ENCODE measurements at regions not wholly inside any gene's neighbourhood (a gene's known extent, or its start where the extent isn't known, plus 50 kb on each side); places are given as distances from the start of the nearest gene placed in this dataset.

DNA sequence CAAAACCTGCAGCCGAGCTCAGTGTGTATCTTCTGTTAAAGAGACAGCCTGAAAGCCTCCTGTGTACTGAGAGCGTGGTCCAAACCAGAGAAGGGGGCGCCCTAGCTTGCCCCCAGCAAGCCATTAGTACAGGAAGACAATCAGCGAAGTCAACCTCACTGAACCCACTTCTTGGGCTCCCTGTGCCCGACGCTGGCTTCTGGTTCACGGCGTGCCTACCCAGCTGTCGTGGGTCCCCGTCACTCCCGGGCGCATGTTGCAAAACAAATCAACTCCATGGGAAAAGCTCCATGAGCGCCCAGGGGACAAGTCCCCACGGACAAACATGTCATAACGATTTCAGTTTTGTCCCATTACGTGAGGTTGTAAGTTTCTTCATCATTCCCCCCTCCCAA lies 326.9 kb downstream of the SH3GL2 start (continued):
- no peak for TF ChIP-seq TCF7L2 (IDR thresholded peaks at IDR 0.05; ENCODE audit: borderline replicate concordance, extremely low read depth, insufficient read depth, insufficient read length)
- no peak for TF ChIP-seq FOSL1 (IDR thresholded peaks at IDR 0.05; ENCODE audit: low read depth)
- no peak for TF ChIP-seq EZH2 (IDR thresholded peaks at IDR 0.05)

DNA sequence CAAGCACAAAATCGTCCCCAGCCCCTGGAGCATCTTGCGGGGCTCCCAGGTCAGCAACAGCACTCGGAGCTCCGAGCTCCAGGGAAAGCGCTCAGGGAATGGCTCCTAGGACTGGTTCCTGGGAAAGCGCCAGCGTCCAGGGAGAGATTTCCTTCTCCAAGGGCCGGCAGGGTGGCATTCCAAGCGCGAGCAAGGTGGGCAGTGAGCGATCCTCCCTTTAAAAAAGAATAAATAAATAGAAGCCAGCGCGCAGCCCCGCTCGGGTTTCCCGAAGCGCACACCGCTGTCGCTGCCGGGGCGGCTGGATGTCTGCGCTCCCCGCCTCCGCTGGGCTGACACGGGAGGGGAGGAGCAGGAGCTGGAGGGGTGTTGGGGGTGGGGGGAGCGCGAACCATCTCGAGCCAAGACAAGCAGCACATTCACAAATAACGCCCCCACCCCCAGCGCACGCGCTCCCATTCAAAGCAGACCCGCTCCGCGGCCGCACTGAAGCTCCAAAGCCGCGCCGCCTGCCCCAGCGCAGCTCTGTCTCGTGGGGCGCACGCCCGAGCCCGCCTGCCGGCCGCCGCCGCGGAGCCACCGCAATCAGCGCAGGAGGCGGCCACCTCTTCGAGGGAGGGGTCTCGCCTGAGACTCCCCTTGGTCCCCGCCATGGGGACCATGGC lies 327.4 kb downstream of the SH3GL2 start:
- ATAC-seq (no peak), DNase-seq (ENCODE audit: low read depth, low spot score) (no peak)
- ChIA-PET POLR2A (no interaction called here), CTCF (no interaction called here), RAD21 (ENCODE audit: low non-redundant PET in 1 of 2, low total read pairs in 2 of 2, uncharacterized antibody in 2 of 2, unreplicated experiment in 2 of 2) (no interaction called here)
- H3K4me1 ChIP-seq (ENCODE audit: control insufficient read depth in 1 of 2, insufficient read depth in 2 of 2, low read length in 2 of 2), result no peaks in the 10 kb centered on the region
- H2AFZ ChIP-seq (ENCODE audit: low read depth, low read length, poor library complexity, severe bottlenecking), result no peak overlapping the region
- no peak overlapping the region for H3K27ac ChIP-seq (ENCODE audit: low read depth, low read length)
- intact Hi-C loops (cut with micrococcal nuclease), result no loop called here
- H3K9me3 ChIP-seq (ENCODE audit: control insufficient read depth in 1 of 2, insufficient read depth in 1 of 2, low read depth in 1 of 2, low read length in 2 of 2), result peaks cover 0 to 3% of the 10 kb centered on the region in 2 experiments; a peak in 2 of 4 replicates
- no peaks in the 10 kb centered on the region for H3K9me2 ChIP-seq (ENCODE audit: insufficient read depth)
- H3K79me2 ChIP-seq (ENCODE audit: insufficient read depth, low read length), result no peaks in the 10 kb centered on the region
- no TSS peak for BruUV-seq (replicated peaks)
- no peaks in the 10 kb centered on the region for H4K20me1 ChIP-seq (ENCODE audit: insufficient read depth)
- H3K9ac ChIP-seq (ENCODE audit: low read length), result no peak overlapping the region
- H3K27me3 ChIP-seq (ENCODE audit: insufficient read depth, low read length), result no peaks in the 10 kb centered on the region
- no peak overlapping the region for H3K4me3 ChIP-seq (replicated peaks in 1 of 2; ENCODE audit: low read depth in 1 of 2, low read length in 2 of 2)
- no peaks in the 10 kb centered on the region for H3K36me3 ChIP-seq (ENCODE audit: control insufficient read depth in 1 of 2, insufficient read depth in 2 of 2, low read length in 2 of 2)
- H3K4me2 ChIP-seq (ENCODE audit: low read length), result no peak overlapping the region
- TF ChIP-seq, protein P1, sequence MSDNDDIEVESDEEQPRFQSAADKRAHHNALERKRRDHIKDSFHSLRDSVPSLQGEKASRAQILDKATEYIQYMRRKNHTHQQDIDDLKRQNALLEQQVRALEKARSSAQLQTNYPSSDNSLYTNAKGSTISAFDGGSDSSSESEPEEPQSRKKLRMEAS (IDR thresholded peaks at IDR 0.05), result no peak
- TF ChIP-seq EZH2phosphoT487 (IDR thresholded peaks at IDR 0.05; ENCODE audit: borderline replicate concordance) (no peak), CBX3 (IDR thresholded peaks at IDR 0.05; ENCODE audit: low read depth) (no peak), POLR2A (IDR thresholded peaks at IDR 0.05; ENCODE audit: borderline replicate concordance, extremely low read depth, insufficient read depth, insufficient read length) (no peak), SIN3A (IDR thresholded peaks at IDR 0.05; ENCODE audit: low read depth) (no peak), SRF (IDR thresholded peaks at IDR 0.05; ENCODE audit: low read depth) (no peak), TCF7L2 (IDR thresholded peaks at IDR 0.05; ENCODE audit: borderline replicate concordance, extremely low read depth, insufficient read depth, insufficient read length) (no peak), RAD21 (IDR thresholded peaks at IDR 0.05; ENCODE audit: low read depth) (no peak), EGR1 (IDR thresholded peaks at IDR 0.05; ENCODE audit: low read depth) (no peak), ZNF274 (IDR thresholded peaks at IDR 0.05; ENCODE audit: low read depth, low read length) (no peak), EZH2 (IDR thresholded peaks at IDR 0.05) (no peak), ELF1 (IDR thresholded peaks at IDR 0.05; ENCODE audit: borderline replicate concordance, low read depth) (no peak), SP1 (IDR thresholded peaks at IDR 0.05; ENCODE audit: low read depth) (no peak), POLR2AphosphoS5 (IDR thresholded peaks at IDR 0.05; ENCODE audit: low read depth, low read length) (no peak), ZFX (IDR thresholded peaks at IDR 0.05) (no peak)
- TF ChIP-seq, protein P2, sequence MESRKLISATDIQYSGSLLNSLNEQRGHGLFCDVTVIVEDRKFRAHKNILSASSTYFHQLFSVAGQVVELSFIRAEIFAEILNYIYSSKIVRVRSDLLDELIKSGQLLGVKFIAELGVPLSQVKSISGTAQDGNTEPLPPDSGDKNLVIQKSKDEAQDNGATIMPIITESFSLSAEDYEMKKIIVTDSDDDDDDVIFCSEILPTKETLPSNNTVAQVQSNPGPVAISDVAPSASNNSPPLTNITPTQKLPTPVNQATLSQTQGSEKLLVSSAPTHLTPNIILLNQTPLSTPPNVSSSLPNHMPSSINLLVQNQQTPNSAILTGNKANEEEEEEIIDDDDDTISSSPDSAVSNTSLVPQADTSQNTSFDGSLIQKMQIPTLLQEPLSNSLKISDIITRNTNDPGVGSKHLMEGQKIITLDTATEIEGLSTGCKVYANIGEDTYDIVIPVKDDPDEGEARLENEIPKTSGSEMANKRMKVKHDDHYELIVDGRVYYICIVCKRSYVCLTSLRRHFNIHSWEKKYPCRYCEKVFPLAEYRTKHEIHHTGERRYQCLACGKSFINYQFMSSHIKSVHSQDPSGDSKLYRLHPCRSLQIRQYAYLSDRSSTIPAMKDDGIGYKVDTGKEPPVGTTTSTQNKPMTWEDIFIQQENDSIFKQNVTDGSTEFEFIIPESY (IDR thresholded peaks at IDR 0.05; ENCODE audit: extremely low read depth, insufficient replicate concordance, low read length), result no peak
- TF ChIP-seq, protein P3, sequence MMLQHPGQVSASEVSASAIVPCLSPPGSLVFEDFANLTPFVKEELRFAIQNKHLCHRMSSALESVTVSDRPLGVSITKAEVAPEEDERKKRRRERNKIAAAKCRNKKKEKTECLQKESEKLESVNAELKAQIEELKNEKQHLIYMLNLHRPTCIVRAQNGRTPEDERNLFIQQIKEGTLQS (IDR thresholded peaks at IDR 0.05), result no peak
- TF ChIP-seq, protein P4, sequence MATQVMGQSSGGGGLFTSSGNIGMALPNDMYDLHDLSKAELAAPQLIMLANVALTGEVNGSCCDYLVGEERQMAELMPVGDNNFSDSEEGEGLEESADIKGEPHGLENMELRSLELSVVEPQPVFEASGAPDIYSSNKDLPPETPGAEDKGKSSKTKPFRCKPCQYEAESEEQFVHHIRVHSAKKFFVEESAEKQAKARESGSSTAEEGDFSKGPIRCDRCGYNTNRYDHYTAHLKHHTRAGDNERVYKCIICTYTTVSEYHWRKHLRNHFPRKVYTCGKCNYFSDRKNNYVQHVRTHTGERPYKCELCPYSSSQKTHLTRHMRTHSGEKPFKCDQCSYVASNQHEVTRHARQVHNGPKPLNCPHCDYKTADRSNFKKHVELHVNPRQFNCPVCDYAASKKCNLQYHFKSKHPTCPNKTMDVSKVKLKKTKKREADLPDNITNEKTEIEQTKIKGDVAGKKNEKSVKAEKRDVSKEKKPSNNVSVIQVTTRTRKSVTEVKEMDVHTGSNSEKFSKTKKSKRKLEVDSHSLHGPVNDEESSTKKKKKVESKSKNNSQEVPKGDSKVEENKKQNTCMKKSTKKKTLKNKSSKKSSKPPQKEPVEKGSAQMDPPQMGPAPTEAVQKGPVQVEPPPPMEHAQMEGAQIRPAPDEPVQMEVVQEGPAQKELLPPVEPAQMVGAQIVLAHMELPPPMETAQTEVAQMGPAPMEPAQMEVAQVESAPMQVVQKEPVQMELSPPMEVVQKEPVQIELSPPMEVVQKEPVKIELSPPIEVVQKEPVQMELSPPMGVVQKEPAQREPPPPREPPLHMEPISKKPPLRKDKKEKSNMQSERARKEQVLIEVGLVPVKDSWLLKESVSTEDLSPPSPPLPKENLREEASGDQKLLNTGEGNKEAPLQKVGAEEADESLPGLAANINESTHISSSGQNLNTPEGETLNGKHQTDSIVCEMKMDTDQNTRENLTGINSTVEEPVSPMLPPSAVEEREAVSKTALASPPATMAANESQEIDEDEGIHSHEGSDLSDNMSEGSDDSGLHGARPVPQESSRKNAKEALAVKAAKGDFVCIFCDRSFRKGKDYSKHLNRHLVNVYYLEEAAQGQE (IDR thresholded peaks at IDR 0.05; ENCODE audit: low read depth), result no peak
